GM18861 (cell line): ENCODE measurements at regions not wholly inside any gene's neighbourhood (a gene's known extent, or its start where the extent isn't known, plus 50 kb on each side); places are given as distances from the start of the nearest gene placed in this dataset.
"Not testable (repeated sequence)": the region's sequence is repeated elsewhere in the genome, so short reads cannot be mapped to it uniquely, and the experiment has no call there.

ENCODE experiments used
- ATAC-seq: cut with Tn5 transposase; IDR thresholded peaks from one replicate; pipeline ENCODE4 v1.9.1; 2021; ENCODE audit not compliant: unreplicated experiment

DNA sequence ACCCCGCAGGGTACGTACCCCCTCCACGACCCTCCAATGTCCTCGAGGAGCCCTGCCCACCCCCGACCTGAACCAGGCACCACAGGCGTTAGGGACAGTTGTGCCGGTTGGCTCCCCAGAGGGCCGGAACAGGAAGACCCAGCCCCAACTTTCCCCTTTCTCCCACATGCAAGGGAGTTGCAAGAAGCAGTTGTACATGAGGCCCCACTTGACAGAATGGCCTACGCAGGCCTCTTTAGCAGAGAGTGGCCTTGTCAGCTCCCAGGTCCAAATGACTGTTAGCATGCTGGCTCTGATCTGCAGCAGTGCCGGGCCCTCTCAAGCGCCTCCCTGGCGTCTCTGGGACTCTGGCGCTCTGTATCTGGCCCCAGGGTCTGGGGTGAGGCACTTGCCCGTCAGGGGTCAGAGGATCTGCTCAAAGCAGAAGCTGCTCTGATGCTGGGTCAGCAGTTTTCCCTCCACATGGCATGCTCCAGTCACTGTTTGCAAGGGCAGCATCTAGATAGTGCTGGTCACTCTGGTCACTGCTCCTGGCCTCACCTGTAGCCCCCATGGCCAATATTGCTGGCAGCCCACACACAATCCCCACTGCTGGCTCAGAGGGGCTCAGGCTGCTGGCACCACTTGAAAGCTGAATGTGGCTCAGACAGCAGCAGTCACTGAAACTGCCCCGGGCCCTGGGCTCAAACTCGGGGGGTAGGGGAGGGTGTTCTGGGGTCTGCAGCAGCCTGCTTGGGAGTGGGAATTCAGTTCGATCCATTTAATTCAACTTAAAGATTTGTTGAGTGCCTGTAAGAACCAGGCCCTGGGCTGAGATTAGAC is 254.5 kb downstream of the FAM43A start:
- no peak for ATAC-seq

DNA sequence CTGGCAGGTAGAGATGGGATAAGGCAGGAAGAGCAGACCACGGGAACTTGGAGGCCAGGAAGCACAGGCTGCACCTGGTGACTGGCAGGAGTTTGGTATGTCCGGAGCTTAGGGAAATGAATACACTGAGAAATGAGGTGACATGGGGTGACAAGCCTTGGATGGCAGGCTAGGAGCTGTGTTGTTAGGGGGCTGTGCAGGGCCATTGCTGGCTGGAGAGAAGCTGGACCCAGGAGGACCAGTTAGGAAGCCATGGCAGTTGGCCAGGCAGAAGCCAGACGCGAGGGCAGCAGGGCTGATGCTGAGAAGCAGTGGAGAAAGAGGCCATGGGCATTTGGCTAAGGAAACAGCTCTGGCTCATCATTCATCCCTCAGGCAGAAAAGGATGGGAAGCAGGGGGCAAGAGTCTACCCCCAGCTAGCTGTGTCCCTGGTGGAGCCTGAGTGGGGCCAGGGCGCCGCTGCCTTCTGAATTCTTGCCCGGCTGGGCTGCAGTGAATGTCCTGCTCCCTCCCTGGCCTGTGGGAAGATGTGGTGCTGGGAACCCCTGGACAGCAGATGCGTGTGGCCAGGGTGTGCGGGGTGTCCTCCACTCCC is 255.8 kb downstream of the FAM43A start:
- no peak for ATAC-seq

DNA sequence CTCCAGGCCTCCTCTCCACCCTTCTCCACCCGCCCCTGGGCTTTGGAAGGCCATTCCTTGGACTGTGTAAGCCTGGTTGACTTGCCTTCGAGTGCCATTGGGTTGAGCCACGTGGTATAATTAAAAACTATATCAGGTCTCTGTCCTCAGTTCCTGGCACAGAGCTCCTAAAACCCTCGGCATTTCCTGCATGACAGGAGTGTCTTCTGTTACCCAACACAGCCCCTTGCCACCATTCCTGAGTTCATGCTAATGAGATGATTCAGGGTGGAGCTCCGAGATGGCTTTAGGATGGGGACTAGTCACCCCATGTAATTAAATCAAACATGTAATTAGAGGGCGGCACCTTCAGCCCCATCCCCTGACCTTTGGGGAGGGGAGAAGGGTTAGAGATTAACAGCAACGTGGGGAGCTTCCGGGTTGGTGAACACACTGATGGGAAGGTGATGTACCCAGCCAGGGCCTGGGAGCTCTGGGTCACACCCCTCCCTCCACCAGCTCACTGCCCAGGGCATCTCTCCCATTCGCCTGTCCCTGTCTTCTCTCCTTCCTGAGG is 256.4 kb downstream of the FAM43A start:
- ATAC-seq = no peak

DNA sequence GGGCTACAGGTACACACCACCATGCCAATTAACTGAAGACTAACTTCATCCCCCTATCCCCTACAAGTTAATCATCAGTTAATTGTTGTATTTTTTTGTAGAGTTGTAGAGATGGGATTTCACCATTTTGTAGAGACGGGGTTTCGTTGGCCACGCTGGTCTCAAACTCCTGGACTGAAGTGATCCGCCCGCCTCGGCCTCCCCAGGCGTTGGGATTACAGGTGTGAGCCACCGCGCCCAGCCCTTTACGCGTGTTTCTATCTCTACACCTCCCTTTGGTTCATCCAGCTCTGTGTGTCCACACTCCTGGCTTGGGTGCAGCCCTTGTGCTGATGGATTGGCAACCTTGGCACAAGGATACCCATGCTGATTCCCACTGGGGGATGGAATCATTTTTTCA is 258.8 kb downstream of the FAM43A start:
- ATAC-seq = no peak

DNA sequence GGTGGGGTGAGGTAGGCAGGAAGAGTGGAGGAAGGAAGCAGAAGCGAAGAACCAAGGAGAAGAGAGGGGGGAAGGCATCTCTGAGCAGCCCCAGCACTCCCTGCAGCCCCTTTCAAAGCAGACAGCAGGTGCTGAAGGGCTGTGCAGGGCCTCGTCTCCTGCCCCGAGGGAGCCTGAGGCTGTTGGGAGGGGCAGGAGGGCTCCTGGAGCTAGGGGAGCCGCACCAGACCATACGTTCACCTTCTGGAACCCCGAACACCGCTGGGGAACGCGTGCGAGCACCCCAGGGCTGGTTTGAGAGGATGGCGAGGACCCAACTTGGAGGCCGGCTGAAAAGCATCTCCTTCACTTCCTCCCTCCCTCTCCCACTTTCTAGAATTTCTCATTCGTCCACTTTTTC is 259.8 kb downstream of the FAM43A start:
- no peak for ATAC-seq

DNA sequence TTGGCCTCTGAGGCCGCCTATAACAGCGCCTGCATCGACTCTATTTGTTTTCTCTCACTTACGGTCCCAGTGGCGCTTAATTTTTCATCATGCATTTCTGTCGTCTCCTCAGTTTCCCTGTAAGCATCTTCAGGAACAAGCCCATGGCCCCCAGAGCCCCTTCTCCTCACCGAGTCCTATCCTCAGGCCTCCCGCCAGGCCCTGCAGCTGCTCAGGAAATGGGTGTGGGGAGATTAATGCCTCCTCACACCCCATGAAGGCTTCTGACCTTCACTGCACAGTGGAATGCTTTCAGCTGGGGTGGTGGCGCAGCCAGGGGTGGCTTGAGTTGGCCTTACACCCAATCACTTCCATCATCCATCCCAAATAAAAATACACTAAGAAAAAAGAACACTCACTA is 260.4 kb downstream of the FAM43A start:
- ATAC-seq = no peak

DNA sequence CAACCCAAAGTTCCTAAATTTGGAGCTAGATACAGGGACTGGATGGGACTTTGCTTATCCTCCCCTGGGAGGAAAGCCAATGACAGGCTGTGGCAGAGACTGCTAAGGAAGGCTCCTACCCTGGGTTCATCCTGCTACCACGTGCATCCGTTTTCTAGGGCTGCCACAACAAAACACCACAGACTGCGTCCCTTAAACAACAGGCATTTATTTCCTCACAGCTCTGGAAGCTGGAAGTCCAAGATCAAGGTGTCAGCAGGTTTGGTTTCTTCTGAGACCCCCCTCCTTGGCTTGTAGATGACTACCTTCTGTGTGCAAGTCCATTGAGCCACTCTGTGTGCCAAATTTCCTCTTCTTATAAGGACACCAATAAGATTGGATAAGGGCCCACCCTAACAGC is 263.9 kb downstream of the FAM43A start:
- no peak for ATAC-seq

DNA sequence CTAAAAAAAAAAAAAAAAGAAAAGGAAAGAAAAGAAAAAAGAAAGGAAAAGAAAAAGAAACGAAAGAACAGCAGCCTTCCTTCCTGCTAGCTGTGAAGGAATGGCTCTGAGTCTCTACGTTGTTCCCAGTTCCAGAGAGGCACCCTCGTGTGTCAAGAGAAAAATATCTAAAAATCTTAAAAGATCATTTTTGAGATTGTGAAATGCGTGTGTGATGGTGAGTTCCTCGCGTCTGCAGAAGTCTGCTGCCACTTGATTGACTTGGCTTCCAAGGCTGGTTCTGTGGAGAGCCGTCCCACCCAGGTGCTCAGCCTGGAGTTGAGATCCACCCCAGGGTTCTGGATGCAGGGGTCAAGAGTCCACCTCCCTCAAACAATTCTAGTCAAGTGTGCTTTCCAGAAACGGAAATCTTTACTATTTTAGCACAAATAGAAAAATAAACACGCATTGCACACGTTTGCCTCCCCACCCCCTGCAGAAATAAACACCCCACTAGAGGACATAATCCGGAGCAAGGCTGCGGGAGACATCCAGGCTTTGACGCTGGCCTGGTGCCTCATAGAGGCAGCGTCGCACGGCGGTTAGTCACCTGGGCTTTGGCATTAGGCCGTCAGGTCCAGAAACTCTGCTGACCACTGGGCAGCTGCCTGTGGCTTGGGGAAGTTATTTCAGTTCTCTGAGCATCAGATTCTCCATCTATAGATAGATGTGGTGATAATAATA is 265.4 kb downstream of the FAM43A start:
- ATAC-seq = no peak

DNA sequence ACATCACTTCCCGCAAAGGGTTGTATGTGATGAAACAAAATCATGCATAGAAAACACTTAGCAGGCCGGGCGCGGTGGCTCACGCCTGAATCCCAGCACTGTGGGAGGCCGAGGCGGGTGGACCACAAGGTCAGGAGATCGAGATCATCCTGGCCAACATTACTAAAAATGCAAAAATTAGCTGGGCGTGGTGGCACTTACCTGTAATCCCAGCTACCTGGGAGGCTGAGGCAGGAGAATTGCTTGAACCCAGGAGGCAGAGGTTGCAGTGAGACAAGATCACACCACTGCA is 265.9 kb downstream of the FAM43A start:
- ATAC-seq = not testable (repeated sequence)

DNA sequence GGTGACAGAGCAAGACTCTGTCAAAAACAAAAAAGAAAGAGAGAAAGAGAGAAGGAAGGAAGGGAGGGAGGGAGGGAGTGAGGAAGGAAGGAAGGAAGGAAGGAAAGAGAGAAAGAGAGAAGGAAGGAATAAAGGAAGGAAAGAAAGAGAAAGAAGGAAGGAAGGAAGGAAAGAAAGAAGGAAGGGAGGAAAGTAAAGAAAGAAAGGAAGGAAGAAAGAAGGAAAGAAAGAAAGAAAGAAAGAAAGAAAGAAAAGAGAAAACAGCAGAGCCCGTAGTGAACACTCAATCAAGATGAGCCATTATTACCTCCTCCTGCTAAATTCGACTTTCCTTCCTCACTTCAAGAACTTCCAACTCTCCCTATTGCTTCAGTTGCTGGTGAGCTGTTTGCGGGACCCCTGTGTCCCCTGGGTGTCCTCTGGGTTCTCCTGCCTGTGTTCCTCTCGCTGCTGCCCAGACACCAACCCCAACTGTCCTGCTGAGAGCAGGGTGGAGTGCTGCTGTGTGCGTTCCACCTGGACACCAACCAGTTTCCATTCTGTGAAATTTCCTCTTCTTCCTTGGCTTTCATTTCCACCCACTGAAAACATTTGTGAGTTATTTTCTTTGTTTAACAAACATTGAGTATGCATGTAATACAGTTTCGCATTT is 266.4 kb downstream of the FAM43A start:
- no peak for ATAC-seq

DNA sequence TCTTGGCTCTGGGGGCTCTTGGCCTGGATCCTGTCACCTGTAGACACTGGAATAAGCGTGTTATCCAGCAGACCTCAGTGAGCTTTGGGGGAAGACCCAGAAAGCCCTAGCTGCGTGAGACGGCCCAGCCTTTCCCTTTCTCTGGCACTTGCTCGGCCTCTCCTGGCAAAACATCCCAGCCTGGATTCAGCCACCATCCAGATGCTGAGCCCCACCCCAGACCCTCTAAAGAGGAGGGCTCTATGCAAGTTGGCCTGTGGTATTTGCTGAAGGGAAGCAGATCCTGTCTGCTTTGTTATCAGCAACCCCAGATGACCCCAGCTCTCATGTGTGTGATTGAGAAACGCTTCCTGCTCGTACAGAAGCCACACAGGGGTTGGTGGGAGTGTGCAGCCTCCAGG is 267.2 kb downstream of the FAM43A start:
- no peak for ATAC-seq

DNA sequence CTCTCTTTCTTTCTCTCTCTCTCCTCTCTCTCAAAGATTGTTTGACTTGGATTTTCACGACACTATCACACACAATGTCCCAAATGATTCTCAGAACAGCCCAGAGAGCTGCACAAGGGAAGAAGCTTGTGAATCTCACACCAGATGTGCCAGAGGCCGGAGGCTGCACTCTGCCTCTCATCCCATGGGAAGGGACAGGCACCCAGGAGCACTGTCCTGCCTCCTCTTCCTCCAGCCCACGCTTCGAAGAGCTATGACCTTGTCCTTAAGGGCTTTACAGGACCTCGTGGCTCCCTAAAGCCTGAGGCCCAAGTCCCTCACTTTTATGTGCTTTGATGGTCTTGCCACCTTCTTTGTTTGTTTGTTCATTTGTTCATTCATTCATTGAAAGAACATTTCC is 267.6 kb downstream of the FAM43A start:
- ATAC-seq = no peak

DNA sequence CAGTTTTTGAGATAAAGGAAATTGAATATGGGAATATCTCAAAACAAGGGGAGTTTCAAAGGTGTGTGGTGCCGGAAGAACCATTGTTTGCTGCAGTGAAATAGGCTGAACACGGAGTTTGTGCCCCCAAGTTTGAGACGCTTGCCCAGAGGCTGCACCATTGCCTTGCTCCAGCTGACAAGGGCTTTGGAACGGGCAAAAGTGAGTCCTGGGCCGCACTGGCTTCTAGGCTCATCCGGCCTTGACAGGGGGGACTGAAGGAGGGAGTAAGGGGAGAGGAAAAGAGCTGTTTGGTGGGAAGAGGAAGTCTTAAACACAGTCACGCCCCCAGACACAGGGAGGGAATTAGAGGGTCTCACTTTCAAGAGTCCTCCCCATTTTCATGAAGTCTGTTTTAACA is 269.9 kb downstream of the FAM43A start:
- no peak for ATAC-seq

DNA sequence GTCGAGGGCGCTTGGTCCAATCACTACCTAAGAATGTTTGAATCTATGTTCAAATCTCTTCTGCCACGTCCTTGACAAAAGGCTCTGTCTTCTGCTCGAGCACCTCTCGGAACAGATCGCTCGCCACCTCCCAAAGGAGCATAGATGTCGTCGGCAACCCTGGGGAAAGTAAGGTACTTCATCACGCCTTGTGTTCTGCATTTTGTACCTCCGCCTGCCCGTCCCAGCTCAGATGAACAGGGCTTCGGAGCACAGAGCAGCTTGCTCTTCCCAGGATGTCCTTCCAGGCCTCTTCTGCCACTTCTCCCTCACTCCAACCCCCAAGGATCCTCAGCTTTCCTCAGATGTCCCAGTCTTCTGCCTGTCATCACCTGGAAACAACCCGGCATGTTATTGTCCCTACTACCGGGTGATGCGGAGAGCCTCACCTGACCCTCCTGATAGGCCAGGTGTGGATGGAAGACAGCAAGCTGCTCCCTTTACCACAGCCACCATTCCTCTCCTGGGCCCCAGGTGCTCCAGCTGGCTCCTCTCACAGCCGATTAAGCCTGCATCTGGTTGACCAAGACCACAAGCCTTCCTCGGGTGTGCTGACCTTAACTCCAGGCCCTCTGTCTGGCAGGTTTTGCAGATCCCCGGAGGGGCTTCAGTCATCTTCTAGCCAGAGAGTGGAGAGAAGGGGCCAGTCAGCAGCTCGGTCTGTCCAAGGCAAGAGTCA is 270.5 kb downstream of the FAM43A start:
- no peak for ATAC-seq

DNA sequence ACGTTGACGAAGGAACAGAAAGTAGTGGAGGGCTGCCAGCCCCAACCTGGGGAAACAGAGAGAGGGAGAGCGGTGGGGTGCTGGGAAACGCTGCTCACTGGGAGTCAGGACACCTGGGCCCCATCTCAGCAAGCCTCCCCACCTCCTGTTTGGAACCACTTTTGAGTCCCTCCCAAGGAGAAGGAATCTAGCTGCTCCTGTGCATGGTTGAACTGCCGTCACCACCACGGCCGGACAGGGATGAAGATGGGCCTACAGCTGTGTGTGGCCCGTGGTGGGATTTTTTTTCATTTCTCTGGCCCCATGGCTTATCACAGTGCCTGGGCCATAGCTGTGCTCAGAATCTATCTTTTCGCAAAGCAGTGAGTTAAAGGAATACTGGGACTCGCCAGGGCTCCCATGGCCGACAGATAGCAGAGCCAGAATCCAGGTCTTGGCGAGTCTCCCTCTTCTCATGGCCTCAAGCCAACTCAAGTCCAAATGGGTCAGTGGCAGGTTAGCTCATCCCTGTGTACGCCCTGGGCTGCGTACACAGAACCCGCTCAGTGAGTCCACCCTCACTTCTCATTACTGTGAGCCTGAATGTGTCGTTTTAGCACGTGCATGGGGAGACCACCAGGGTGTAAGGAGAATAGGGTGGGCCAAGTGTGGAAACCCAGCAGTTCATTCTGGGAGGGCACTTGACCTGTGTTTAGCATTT is 271.2 kb downstream of the FAM43A start:
- no peak for ATAC-seq

DNA sequence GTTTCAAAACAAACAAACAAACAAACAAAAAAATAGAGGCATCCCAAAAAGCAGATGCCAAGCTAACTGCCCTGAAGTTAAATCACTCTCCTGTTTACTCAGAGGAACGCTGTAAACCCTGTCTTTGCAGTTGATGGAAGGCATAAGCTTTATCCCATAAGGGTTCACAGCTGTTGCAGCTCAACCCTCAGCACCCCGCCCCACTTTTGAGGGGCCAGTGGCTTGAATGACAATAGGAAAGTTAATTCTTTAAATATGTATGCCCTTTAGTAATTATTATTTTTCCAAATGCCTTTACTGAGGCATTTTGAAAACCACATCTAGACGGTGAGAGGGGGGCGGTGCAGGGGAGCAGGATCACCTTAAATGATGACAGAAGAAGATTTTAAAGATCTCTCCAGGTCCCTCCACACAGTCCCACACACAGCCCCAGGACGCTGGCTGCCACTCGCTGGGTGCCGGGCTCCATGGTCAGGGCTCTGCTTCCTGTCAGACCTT is 272.1 kb downstream of the FAM43A start:
- ATAC-seq = no peak

DNA sequence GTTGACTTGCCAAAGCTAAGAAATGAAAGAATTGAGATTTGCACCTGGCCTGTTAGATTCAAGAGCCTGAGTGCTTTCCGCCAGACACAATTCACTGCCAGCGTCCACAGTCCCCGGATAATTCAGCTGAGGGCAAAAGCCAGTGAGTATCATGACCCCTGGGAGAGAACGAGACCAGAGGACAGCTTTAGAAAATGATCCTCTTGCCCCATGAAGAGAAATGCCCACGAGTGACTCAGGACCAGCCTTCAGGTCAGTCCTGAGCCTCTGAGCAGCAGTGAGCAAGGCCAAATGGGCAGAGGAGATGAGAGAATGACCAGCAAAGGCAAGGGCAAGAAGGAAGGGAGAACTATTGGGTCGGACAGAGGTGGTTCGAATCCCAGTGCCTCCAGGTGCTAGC is 273.5 kb downstream of the FAM43A start:
- ATAC-seq = no peak

DNA sequence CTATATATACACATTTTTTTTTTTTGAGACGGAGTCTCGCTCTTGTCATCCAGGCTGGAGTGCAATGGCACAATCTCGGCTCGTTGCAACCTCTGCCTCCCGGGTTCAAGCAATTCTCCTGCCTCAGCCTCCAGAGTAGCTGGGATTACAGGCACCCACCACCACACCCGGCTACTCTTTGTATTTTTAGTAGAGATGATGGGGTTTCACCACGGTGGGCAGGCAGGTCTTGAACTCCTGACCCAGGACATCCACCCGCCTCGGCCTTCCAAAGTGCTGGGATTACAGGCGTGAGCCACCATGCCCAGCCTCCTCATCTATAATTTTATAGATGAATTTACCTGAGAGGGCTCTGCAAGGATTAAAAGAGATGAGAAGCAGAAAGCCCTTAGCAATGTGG is 274.0 kb downstream of the FAM43A start:
- not testable (repeated sequence) for ATAC-seq

DNA sequence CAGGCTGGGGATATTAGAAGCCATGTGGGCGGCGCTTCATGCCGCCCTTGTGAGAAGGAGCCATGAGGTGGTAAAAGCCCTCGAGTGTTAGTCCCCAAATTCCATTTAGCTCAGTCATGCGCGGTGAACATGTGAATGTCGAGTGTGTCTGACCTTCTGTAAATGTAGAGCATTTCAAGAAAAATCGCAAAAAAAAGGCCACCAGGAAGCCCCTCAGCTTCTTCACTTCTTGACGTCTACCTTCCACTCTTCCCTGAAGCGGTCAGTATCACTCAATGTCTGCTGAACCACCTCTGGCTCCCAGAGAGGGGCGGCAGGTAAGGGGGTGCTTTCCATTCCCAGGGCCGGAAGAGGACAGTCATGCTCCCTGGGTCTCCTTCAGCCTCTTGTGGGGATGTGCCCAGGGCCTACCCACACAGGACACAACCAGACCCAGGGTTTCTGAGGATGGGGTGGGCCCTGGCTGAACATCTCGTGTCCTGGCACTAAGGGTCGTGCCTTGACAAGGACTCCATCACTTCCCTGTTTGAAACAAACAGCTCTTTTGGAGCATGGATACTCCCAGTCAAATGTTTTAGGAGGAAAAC is 274.9 kb downstream of the FAM43A start:
- ATAC-seq = no peak

DNA sequence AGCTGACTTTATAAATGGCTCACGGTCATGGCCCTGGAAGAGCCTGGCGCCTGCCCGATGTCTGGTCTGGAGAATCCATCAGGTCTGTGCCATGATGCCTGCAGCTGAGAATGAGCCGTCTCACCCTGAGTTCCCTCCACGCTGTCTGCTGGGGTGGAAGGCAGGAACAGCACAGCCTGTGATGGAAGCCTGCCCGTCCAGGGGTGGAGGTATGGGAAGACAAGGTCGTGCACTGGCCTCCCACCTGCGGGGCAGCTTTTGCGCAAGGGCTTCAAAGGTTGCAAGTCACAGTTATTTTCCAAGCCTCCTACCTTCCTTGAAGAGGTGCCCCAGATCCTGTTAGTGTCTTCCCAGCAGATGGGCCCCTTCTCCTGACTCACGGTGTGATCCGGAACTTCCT is 275.5 kb downstream of the FAM43A start:
- no peak for ATAC-seq
